B cell (primary cell): ENCODE measurements at regions not wholly inside any gene's neighbourhood (a gene's known extent, or its start where the extent isn't known, plus 50 kb on each side); places are given as distances from the start of the nearest gene placed in this dataset.

ENCODE experiments used
- CTCF ChIP-seq: fragments of 200-600 bp; IDR thresholded peaks from one replicate; pipeline ENCODE4 v1.8.0; 2022; ENCODE audit warnings: antibody characterized with exemption, mild to moderate bottlenecking
- EZH2 ChIP-seq: IDR thresholded peaks from 2 replicates; pipeline ENCODE4 v1.6.1; 2012; ENCODE audit warnings: borderline replicate concordance, low read depth, mild to moderate bottlenecking, moderate library complexity, low read length; ENCODE audit not compliant: insufficient read depth, poor library complexity, severe bottlenecking

- TF ChIP-seq EZH2 (no peak), CTCF (no peak)
These were observed 204.7 kb upstream of the SULF2 start for GRCh38 chr20:47989957-47990356.
